ENCODE measurements at regions not wholly inside any gene's neighbourhood (a gene's known extent, or its start where the extent isn't known, plus 50 kb on each side); places are given as distances from the start of the nearest gene placed in this dataset.

DNA sequence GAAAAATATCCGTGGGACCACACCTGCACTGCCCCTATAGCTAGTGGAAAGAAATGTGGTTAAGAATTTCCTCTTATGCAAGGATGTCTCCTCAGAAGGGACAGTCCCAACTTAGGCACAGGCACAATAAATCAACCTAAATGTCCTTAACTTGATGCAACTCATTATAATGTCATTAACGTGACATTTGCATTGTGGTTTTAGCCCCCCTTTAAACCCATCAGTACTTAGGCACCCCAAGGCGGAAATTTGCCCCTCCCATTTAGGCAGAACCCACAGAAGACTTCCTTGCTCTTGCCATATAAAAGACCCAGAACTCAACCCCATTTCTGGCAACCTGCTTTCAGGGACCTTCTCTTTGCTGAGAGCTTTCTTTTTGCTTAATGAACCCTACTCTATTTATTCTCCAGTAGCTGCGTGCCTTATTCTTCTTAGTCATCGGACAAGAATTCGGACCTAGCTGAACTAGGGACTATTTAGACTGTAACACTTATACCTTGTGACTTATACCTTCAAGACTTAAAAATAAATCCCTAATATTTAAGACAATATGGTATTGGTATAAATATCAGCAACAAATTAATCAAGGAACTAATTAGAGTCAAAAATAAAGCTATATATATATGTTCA is 1281.6 kb upstream of the TMEFF2 start:
- TF ChIP-seq, protein P1, sequence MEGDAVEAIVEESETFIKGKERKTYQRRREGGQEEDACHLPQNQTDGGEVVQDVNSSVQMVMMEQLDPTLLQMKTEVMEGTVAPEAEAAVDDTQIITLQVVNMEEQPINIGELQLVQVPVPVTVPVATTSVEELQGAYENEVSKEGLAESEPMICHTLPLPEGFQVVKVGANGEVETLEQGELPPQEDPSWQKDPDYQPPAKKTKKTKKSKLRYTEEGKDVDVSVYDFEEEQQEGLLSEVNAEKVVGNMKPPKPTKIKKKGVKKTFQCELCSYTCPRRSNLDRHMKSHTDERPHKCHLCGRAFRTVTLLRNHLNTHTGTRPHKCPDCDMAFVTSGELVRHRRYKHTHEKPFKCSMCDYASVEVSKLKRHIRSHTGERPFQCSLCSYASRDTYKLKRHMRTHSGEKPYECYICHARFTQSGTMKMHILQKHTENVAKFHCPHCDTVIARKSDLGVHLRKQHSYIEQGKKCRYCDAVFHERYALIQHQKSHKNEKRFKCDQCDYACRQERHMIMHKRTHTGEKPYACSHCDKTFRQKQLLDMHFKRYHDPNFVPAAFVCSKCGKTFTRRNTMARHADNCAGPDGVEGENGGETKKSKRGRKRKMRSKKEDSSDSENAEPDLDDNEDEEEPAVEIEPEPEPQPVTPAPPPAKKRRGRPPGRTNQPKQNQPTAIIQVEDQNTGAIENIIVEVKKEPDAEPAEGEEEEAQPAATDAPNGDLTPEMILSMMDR (IDR thresholded peaks at IDR 0.05; ENCODE audit: low read depth, low read length): no peak
- no peak for TF ChIP-seq EZH2phosphoT487 (IDR thresholded peaks at IDR 0.05; ENCODE audit: low read depth)
